ENCODE measurements at regions not wholly inside any gene's neighbourhood (a gene's known extent, or its start where the extent isn't known, plus 50 kb on each side); places are given as distances from the start of the nearest gene placed in this dataset.
"Not testable (repeated sequence)": the region's sequence is repeated elsewhere in the genome, so short reads cannot be mapped to it uniquely, and the experiment has no call there.

GRCh38 chr7:145732521-145732920 is 384.1 kb upstream of the CNTNAP2 start:
- H3K36me3 ChIP-seq = no peaks in the 10 kb centered on the region
- H3K9me3 ChIP-seq = no peaks in the 10 kb centered on the region
- no peak for DNase-seq
- no peak overlapping the region for H3K4me3 ChIP-seq (replicated peaks in 1 of 3)
- 48 to 51% methylated on average over 2 of the region's 2 CpGs for WGBS, 2 donors
- TF ChIP-seq CTCF (IDR thresholded peaks at IDR 0.05) (no peak), POLR2A (IDR thresholded peaks at IDR 0.05) (no peak)
- no peaks in the 10 kb centered on the region for H3K27me3 ChIP-seq
- H3K27ac ChIP-seq = no peak overlapping the region
- H3K4me1 ChIP-seq = no peaks in the 10 kb centered on the region
- intact Hi-C loops (cut with DNase I) = no loop called here

- WGBS, 2 donors = 64 to 70% methylated on average over 4 of the region's 4 CpGs
- H3K36me3 ChIP-seq = no peaks in the 10 kb centered on the region
- no peak for TF ChIP-seq POLR2A (IDR thresholded peaks at IDR 0.05)
- TF ChIP-seq CTCF (IDR thresholded peaks at IDR 0.05) = no peak
- intact Hi-C loops (cut with DNase I) = no loop called here
- no peak overlapping the region for H3K4me3 ChIP-seq (replicated peaks in 1 of 3)
- no peaks in the 10 kb centered on the region for H3K4me1 ChIP-seq
- no peaks in the 10 kb centered on the region for H3K27me3 ChIP-seq
- DNase-seq = no peak
- H3K9me3 ChIP-seq = no peaks in the 10 kb centered on the region
- H3K27ac ChIP-seq = no peak overlapping the region
These were observed 386.9 kb upstream of the CNTNAP2 start for GRCh38 chr7:145729691-145730090.

- DNase-seq = no peak
- no peak overlapping the region for H3K4me3 ChIP-seq (replicated peaks in 1 of 3)
- H3K27me3 ChIP-seq = no peaks in the 10 kb centered on the region
- 7 to 19% methylated on average over 1 of the region's 2 CpGs for WGBS, 2 donors
- intact Hi-C loops (cut with DNase I) = no loop called here
- no peak overlapping the region for H3K27ac ChIP-seq
- no peaks in the 10 kb centered on the region for H3K4me1 ChIP-seq
- no peaks in the 10 kb centered on the region for H3K9me3 ChIP-seq
- no peak for TF ChIP-seq CTCF (IDR thresholded peaks at IDR 0.05)
- no peak for TF ChIP-seq POLR2A (IDR thresholded peaks at IDR 0.05)
- H3K36me3 ChIP-seq = no peaks in the 10 kb centered on the region
These were observed 398.5 kb upstream of the CNTNAP2 start for GRCh38 chr7:145718129-145718528.

GRCh38 chr7:145700488-145700887 is 416.1 kb upstream of the CNTNAP2 start:
- H3K36me3 ChIP-seq = no peaks in the 10 kb centered on the region
- 77 to 83% methylated on average over 3 of the region's 3 CpGs for WGBS, 2 donors
- intact Hi-C loops (cut with DNase I) = no loop called here
- no peaks in the 10 kb centered on the region for H3K4me1 ChIP-seq
- no peaks in the 10 kb centered on the region for H3K9me3 ChIP-seq
- TF ChIP-seq POLR2A (IDR thresholded peaks at IDR 0.05) = no peak
- no peak for TF ChIP-seq CTCF (IDR thresholded peaks at IDR 0.05)
- no peak overlapping the region for H3K4me3 ChIP-seq (replicated peaks in 1 of 3)
- no peak for DNase-seq
- H3K27ac ChIP-seq = no peak overlapping the region
- H3K27me3 ChIP-seq = no peaks in the 10 kb centered on the region

GRCh38 chr7:145698526-145699262 is 417.9 kb upstream of the CNTNAP2 start:
- Histone ChIP-seq H3K36me3 (no peaks in the 10 kb centered on the region), H3K4me1 (no peaks in the 10 kb centered on the region), H3K9me3 (no peaks in the 10 kb centered on the region), H3K27me3 (no peaks in the 10 kb centered on the region), H3K4me3 (replicated peaks in 1 of 3) (no peak overlapping the region), H3K27ac (no peak overlapping the region)
- WGBS, 2 donors = 87 to 90% methylated on average over 6 of the region's 6 CpGs
- no peak for TF ChIP-seq CTCF (IDR thresholded peaks at IDR 0.05)
- no peak for DNase-seq
- intact Hi-C loops (cut with DNase I) = no loop called here

GRCh38 chr7:145697412-145698107 is 419.0 kb upstream of the CNTNAP2 start:
- not testable (repeated sequence) for H3K27me3 ChIP-seq, H3K27ac ChIP-seq
- WGBS, 2 donors = 93 to 96% methylated on average over 21 to 33 of the region's 49 CpGs

More at GRCh38 chr7:145697412-145698107, 419.0 kb upstream of the CNTNAP2 start:
- H3K9me3 ChIP-seq; intact Hi-C loops (cut with DNase I); H3K4me1 ChIP-seq; DNase-seq; H3K4me3 ChIP-seq (replicated peaks in 1 of 3); H3K36me3 ChIP-seq: not testable (repeated sequence)

Data from thyroid gland (tissue), 4 donors.